SK-N-SH (cell line): ENCODE measurements at regions not wholly inside any gene's neighbourhood (a gene's known extent, or its start where the extent isn't known, plus 50 kb on each side); places are given as distances from the start of the nearest gene placed in this dataset.

Experiments used
- CTCF ChIA-PET: fragments of 300-600, 350-600 bp; formaldehyde crosslinking; extraction: SDS; loops from one replicate; lab custom pipeline; 2021; lab: Yijun Ruan, JAX
- POLR2A ChIA-PET: fragments of 350-600 bp; sonication (Branson Sonifier 250); formaldehyde crosslinking; extraction: SDS; loops from one replicate; lab custom pipeline; 2020; ENCODE audit warnings: antibody characterized with exemption, inconsistent platforms; lab: Yijun Ruan, JAX
- DNase-seq: peaks from one replicate; pipeline ENCODE4 v3.0.0; 2012
- H2AFZ ChIP-seq: fragments of 200-600 bp; sonication (generic); 2 replicates; pipeline ENCODE4 v1.8.1; 2016; ENCODE audit warnings: antibody characterized with exemption, mild to moderate bottlenecking, low read depth
- H3F3A ChIP-seq: fragments of 200-600 bp; sonication (generic); replicated peaks from 2 replicates; pipeline ENCODE3; 2016; ENCODE audit warnings: antibody characterized with exemption, mild to moderate bottlenecking; ENCODE audit not compliant: insufficient read depth
- H3K27ac ChIP-seq, 2 experiments: fragments of 200-500 bp in 1 of 2; fragments of 200-600 bp in 1 of 2; sonication (Bioruptor generic) in 1 of 2; sonication (generic), shearing (Covaris generic) in 1 of 2; 2 replicates each; pipeline versions ENCODE4 v1.5.1 to v1.6.1; 2014 to 2016; ENCODE audit warnings: low read depth in 2 of 2, inconsistent platforms in 1 of 2, low read length in 1 of 2, mild to moderate bottlenecking in 1 of 2, mixed read lengths in 1 of 2
- H3K27me3 ChIP-seq: fragments of 200-600 bp; sonication (generic), shearing (Covaris generic); 2 replicates; pipeline ENCODE4 v1.6.1; 2016; ENCODE audit warnings: mixed run types; ENCODE audit not compliant: insufficient read depth
- H3K36me3 ChIP-seq, 2 experiments: fragments of 200-500 bp in 1 of 2; fragments of 200-600 bp in 1 of 2; sonication (Bioruptor generic) in 1 of 2; sonication (generic) in 1 of 2; replicated peaks in 1 of 2; 2 replicates each; pipeline versions ENCODE3 to v1.5.1; 2014 to 2016; ENCODE audit warnings: low read length in 1 of 2, mild to moderate bottlenecking in 1 of 2; ENCODE audit not compliant: insufficient read depth in 2 of 2, control insufficient read depth in 1 of 2
- H3K4me1 ChIP-seq, 2 experiments: fragments of 200-500 bp in 1 of 2; fragments of 200-600 bp in 1 of 2; sonication (Bioruptor generic) in 1 of 2; sonication (generic), shearing (Covaris generic) in 1 of 2; 2 replicates each; pipeline versions ENCODE4 v1.5.1 to v1.6.1; 2014 to 2016; ENCODE audit warnings: low read depth in 1 of 2, low read length in 1 of 2, mixed run types in 1 of 2; ENCODE audit not compliant: insufficient read depth in 2 of 2, control insufficient read depth in 1 of 2
- H3K4me2 ChIP-seq: fragments of 200-600 bp; sonication (generic), shearing (Covaris generic); 2 replicates; pipeline ENCODE4 v1.6.1; 2017; ENCODE audit warnings: mixed run types
- H3K4me3 ChIP-seq, 2 experiments: fragments of 200-500 bp in 1 of 2; fragments of 200-600 bp in 1 of 2; sonication (Bioruptor generic) in 1 of 2; sonication (generic), shearing (Covaris generic) in 1 of 2; 2 replicates each; pipeline versions ENCODE4 v1.5.1 to v1.8.1; 2014 to 2016; ENCODE audit warnings: low read depth in 2 of 2, inconsistent platforms in 1 of 2, low read length in 1 of 2, mild to moderate bottlenecking in 1 of 2, mixed read lengths in 1 of 2, moderate library complexity in 1 of 2
- H3K79me2 ChIP-seq: fragments of 200-600 bp; sonication (generic); 2 replicates; pipeline ENCODE4 v1.8.1; 2017; ENCODE audit warnings: mild to moderate bottlenecking; ENCODE audit not compliant: insufficient read depth
- H3K9ac ChIP-seq: fragments of 200-600 bp; sonication (generic); 2 replicates; pipeline ENCODE4 v1.6.1; 2017; ENCODE audit warnings: mixed run types
- H3K9me2 ChIP-seq: fragments of 200-600 bp; sonication (generic); 2 replicates; pipeline ENCODE4 v1.6.1; 2017; ENCODE audit warnings: mixed run types
- H3K9me3 ChIP-seq: fragments of 200-600 bp; sonication (generic); 2 replicates; pipeline ENCODE4 v1.6.1; 2017; ENCODE audit warnings: mixed run types, mild to moderate bottlenecking, moderate library complexity
- H4K20me1 ChIP-seq: fragments of 200-600 bp; sonication (generic); 2 replicates; pipeline ENCODE4 v1.6.1; 2017; ENCODE audit warnings: mild to moderate bottlenecking, mixed run types; ENCODE audit not compliant: insufficient read depth
- CTCF ChIP-seq: fragments of 200-600 bp; sonication (generic); IDR thresholded peaks from 2 replicates; pipeline ENCODE4 v1.6.1; 2017; ENCODE audit warnings: antibody characterized with exemption, mild to moderate bottlenecking, moderate library complexity
- ELF1 ChIP-seq: IDR thresholded peaks from 2 replicates; pipeline ENCODE4 v1.4.0; 2012
- FOXM1 ChIP-seq: IDR thresholded peaks from 2 replicates; pipeline ENCODE4 v1.4.0; 2012; ENCODE audit warnings: low read depth, mild to moderate bottlenecking
- GATA2 ChIP-seq: sonication (generic); formaldehyde crosslinking; IDR thresholded peaks from 2 replicates; pipeline ENCODE4 v1.5.0; 2020; ENCODE audit warnings: mild to moderate bottlenecking, missing genetic modification reagents
- IRF3 ChIP-seq: fragments of 150-350 bp; IDR thresholded peaks from 2 replicates; pipeline ENCODE4 v1.6.1; 2016; ENCODE audit warnings: mild to moderate bottlenecking, low read depth, low read length
- NFIC ChIP-seq: IDR thresholded peaks from 2 replicates; pipeline ENCODE4 v1.4.0; 2012; ENCODE audit warnings: borderline replicate concordance
- NRF1 ChIP-seq: IDR thresholded peaks from 2 replicates; pipeline ENCODE4 v1.6.1; 2012; ENCODE audit warnings: low read depth, mild to moderate bottlenecking, low read length
- PBX3 ChIP-seq: IDR thresholded peaks from 2 replicates; pipeline ENCODE4; 2012
- TAF1 ChIP-seq: IDR thresholded peaks from 2 replicates; pipeline ENCODE4 v1.6.1; 2012; ENCODE audit warnings: low read depth, mild to moderate bottlenecking, low read length, moderate library complexity, borderline replicate concordance
- TCF12 ChIP-seq: IDR thresholded peaks from 2 replicates; pipeline ENCODE4 v1.4.0; 2012
- USF1 ChIP-seq: IDR thresholded peaks from 2 replicates; pipeline ENCODE4 v1.4.0; 2012; ENCODE audit warnings: low read depth, borderline replicate concordance
- YY1 ChIP-seq: IDR thresholded peaks from 2 replicates; pipeline ENCODE4 v1.4.0; 2012; ENCODE audit warnings: low read depth, mild to moderate bottlenecking
- ZBTB33 ChIP-seq: IDR thresholded peaks from 2 replicates; pipeline ENCODE4 v1.4.0; 2012; ENCODE audit warnings: low read depth, borderline replicate concordance
- WGBS: methylation state at CpG from one replicate; pipeline ENCODE4 v1.1.6; 2017; ENCODE audit warnings: low lambda C conversion rate; 5-methylcytosine and 5-hydroxymethylcytosine counted together
- TF ChIP-seq, protein P1 (sequence below): IDR thresholded peaks from 2 replicates; pipeline ENCODE4 v1.4.0; 2012; ENCODE audit warnings: low read depth
- TF ChIP-seq, protein P2 (sequence below): fragments of 150-350 bp; IDR thresholded peaks from 2 replicates; pipeline ENCODE4 v1.6.1; 2017; ENCODE audit warnings: antibody characterized with exemption, low read length, low read depth, borderline replicate concordance
- TF ChIP-seq, protein P3 (sequence below): IDR thresholded peaks from 2 replicates; pipeline ENCODE4 v1.6.1; 2012; ENCODE audit warnings: mild to moderate bottlenecking, low read depth, low read length, moderate library complexity

- no peak for TF ChIP-seq TCF12
- no peak for TF ChIP-seq USF1
- no peak for TF ChIP-seq ZBTB33
- TF ChIP-seq TAF1: no peak
- TF ChIP-seq, protein P1, sequence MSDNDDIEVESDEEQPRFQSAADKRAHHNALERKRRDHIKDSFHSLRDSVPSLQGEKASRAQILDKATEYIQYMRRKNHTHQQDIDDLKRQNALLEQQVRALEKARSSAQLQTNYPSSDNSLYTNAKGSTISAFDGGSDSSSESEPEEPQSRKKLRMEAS: no peak
- TF ChIP-seq, protein P2, sequence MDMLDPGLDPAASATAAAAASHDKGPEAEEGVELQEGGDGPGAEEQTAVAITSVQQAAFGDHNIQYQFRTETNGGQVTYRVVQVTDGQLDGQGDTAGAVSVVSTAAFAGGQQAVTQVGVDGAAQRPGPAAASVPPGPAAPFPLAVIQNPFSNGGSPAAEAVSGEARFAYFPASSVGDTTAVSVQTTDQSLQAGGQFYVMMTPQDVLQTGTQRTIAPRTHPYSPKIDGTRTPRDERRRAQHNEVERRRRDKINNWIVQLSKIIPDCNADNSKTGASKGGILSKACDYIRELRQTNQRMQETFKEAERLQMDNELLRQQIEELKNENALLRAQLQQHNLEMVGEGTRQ: no peak
- TF ChIP-seq PBX3: no peak
- TF ChIP-seq YY1: no peak
- TF ChIP-seq NRF1: no peak
- TF ChIP-seq NFIC: no peak
- TF ChIP-seq, protein P3, sequence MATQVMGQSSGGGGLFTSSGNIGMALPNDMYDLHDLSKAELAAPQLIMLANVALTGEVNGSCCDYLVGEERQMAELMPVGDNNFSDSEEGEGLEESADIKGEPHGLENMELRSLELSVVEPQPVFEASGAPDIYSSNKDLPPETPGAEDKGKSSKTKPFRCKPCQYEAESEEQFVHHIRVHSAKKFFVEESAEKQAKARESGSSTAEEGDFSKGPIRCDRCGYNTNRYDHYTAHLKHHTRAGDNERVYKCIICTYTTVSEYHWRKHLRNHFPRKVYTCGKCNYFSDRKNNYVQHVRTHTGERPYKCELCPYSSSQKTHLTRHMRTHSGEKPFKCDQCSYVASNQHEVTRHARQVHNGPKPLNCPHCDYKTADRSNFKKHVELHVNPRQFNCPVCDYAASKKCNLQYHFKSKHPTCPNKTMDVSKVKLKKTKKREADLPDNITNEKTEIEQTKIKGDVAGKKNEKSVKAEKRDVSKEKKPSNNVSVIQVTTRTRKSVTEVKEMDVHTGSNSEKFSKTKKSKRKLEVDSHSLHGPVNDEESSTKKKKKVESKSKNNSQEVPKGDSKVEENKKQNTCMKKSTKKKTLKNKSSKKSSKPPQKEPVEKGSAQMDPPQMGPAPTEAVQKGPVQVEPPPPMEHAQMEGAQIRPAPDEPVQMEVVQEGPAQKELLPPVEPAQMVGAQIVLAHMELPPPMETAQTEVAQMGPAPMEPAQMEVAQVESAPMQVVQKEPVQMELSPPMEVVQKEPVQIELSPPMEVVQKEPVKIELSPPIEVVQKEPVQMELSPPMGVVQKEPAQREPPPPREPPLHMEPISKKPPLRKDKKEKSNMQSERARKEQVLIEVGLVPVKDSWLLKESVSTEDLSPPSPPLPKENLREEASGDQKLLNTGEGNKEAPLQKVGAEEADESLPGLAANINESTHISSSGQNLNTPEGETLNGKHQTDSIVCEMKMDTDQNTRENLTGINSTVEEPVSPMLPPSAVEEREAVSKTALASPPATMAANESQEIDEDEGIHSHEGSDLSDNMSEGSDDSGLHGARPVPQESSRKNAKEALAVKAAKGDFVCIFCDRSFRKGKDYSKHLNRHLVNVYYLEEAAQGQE: no peak
- no peak for TF ChIP-seq GATA2 (CRISPR knock-in tag)
- TF ChIP-seq ELF1: no peak
- no peak for TF ChIP-seq CTCF
- no peak for TF ChIP-seq IRF3
- no peak for TF ChIP-seq FOXM1
- no peaks in the 10 kb centered on the region for H3K9me3 ChIP-seq
- peaks cover 5% of the 10 kb centered on the region for H3K27me3 ChIP-seq
- 47% methylated on average over 3 of the region's 3 CpGs for WGBS
- POLR2A ChIA-PET: no interaction called here
- H3K27ac ChIP-seq: no peak overlapping the region
- no peaks in the 10 kb centered on the region for H3K36me3 ChIP-seq
- peaks cover 0 to 3% of the 10 kb centered on the region in 2 experiments; a peak in 1 of 4 replicates for H3K4me1 ChIP-seq
- no peak overlapping the region for H3K4me3 ChIP-seq
- CTCF ChIA-PET: interaction anchor here (0.9 kb wide), 1 partner anchor 10 kb away, joined by 3 read pairs; no protein-coding TSS in a partner anchor
- no peaks in the 10 kb centered on the region for H3K9me2 ChIP-seq
- H3K4me2 ChIP-seq: no peak overlapping the region
- H3K9ac ChIP-seq: no peak overlapping the region
- H3F3A ChIP-seq: no peaks in the 10 kb centered on the region
- H3K79me2 ChIP-seq: no peaks in the 10 kb centered on the region
- no peak overlapping the region for H2AFZ ChIP-seq
- H4K20me1 ChIP-seq: no peaks in the 10 kb centered on the region
- no peak for DNase-seq
Observed at GRCh38 chr12:3419558-3419957, 71.4 kb upstream of the PRMT8 start.
